ENCODE measurements at regions not wholly inside any gene's neighbourhood (a gene's known extent, or its start where the extent isn't known, plus 50 kb on each side); places are given as distances from the start of the nearest gene placed in this dataset.
"Not testable (repeated sequence)": the region's sequence is repeated elsewhere in the genome, so short reads cannot be mapped to it uniquely, and the experiment has no call there.

DNA sequence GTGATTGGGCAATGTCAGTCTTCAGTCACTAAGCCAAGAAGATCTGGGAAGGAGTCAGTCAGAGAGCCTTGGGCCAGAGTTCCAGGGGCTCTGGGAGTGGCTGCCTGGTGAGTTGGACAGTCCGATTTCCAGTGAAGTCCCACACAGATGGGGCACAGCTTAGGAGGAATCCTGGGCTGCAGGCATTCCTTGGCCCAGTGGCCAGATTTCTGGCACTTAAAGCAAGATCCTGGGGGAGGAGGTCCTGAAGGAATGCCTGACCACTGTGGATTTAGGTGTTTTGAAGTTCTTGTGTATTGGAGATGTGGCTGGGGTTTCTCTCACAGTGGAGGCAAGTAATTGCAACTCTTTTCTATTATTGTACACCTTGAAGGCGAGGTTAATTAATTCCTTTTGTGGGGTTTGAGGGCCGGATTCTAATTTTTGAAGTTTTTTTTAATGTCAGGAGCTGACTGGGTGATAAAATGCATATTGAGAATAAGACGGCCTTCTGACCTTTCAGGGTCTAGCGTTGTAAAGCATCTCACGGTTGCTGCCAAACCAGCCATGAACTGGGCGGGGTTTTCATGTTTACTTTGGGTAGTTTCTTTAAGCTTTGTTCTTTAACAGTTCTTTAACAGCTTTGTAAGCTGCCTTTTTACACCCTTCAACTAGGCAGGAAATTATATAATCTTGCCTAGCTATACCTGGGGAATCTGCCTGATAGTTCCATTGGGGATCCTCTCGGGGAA lies 73.6 kb upstream of the SIRPG start:
- not testable (repeated sequence) for TF ChIP-seq CTCF (IDR thresholded peaks at IDR 0.05 in 4 of 5, conservative IDR thresholded peaks at IDR 0.05 in 1 of 5); POLR2A (IDR thresholded peaks at IDR 0.05)

Measured in gastrocnemius medialis (tissue), 4 donors.